ENCODE measurements at regions not wholly inside any gene's neighbourhood (a gene's known extent, or its start where the extent isn't known, plus 50 kb on each side); places are given as distances from the start of the nearest gene placed in this dataset.

GRCh38 chr1:106225403-106225802 lies 831.1 kb upstream of the PRMT6 start:
- TF ChIP-seq CTCF (IDR thresholded peaks at IDR 0.05): no peak
- intact Hi-C loops (cut with DNase I): no loop called here
- no peaks in the 10 kb centered on the region for H3K9me3 ChIP-seq
- H3K4me3 ChIP-seq: no peak overlapping the region
- DNase-seq (no peak), ATAC-seq (no peak)
- H3K27ac ChIP-seq: no peak overlapping the region
- H3K36me3 ChIP-seq: no peaks in the 10 kb centered on the region
- H3K27me3 ChIP-seq: no peaks in the 10 kb centered on the region
- H3K4me1 ChIP-seq: no peaks in the 10 kb centered on the region

- TF ChIP-seq CTCF (IDR thresholded peaks at IDR 0.05): no peak
- H3K4me1 ChIP-seq: no peaks in the 10 kb centered on the region
- H3K27ac ChIP-seq: no peak overlapping the region
- no peak for DNase-seq
- no peak for ATAC-seq
- intact Hi-C loops (cut with DNase I): no loop called here
- H3K36me3 ChIP-seq: no peaks in the 10 kb centered on the region
- no peaks in the 10 kb centered on the region for H3K27me3 ChIP-seq
- no peak overlapping the region for H3K4me3 ChIP-seq
- no peaks in the 10 kb centered on the region for H3K9me3 ChIP-seq
Measured at GRCh38 chr1:106226550-106226949, 829.9 kb upstream of the PRMT6 start.

- ATAC-seq: no peak
- no peaks in the 10 kb centered on the region for H3K4me1 ChIP-seq
- no peaks in the 10 kb centered on the region for H3K36me3 ChIP-seq
- intact Hi-C loops (cut with DNase I): no loop called here
- no peak overlapping the region for H3K27ac ChIP-seq
- H3K4me3 ChIP-seq: no peak overlapping the region
- H3K9me3 ChIP-seq: no peaks in the 10 kb centered on the region
- DNase-seq: no peak
- no peaks in the 10 kb centered on the region for H3K27me3 ChIP-seq
- no peak for TF ChIP-seq CTCF (IDR thresholded peaks at IDR 0.05)
Measured at GRCh38 chr1:106232128-106232527, 824.3 kb upstream of the PRMT6 start.

GRCh38 chr1:106233511-106233910 lies 823.0 kb upstream of the PRMT6 start:
- intact Hi-C loops (cut with DNase I): no loop called here
- no peak for TF ChIP-seq CTCF (IDR thresholded peaks at IDR 0.05)
- Histone ChIP-seq H3K27me3 (no peaks in the 10 kb centered on the region), H3K36me3 (no peaks in the 10 kb centered on the region), H3K27ac (no peak overlapping the region), H3K9me3 (no peaks in the 10 kb centered on the region), H3K4me3 (no peak overlapping the region), H3K4me1 (no peaks in the 10 kb centered on the region)
- DNase-seq (no peak), ATAC-seq (no peak)

GRCh38 chr1:106249365-106249764 lies 807.1 kb upstream of the PRMT6 start:
- no peak for TF ChIP-seq CTCF (IDR thresholded peaks at IDR 0.05)
- Histone ChIP-seq H3K27me3 (no peaks in the 10 kb centered on the region), H3K36me3 (no peaks in the 10 kb centered on the region), H3K4me3 (no peak overlapping the region), H3K27ac (no peak overlapping the region), H3K4me1 (no peaks in the 10 kb centered on the region), H3K9me3 (no peaks in the 10 kb centered on the region)
- DNase-seq (no peak), ATAC-seq (no peak)
- intact Hi-C loops (cut with DNase I): no loop called here

GRCh38 chr1:106249810-106250209 lies 806.7 kb upstream of the PRMT6 start:
- no peak for TF ChIP-seq CTCF (IDR thresholded peaks at IDR 0.05)
- ATAC-seq (no peak), DNase-seq (no peak)
- no peaks in the 10 kb centered on the region for H3K4me1 ChIP-seq
- no peaks in the 10 kb centered on the region for H3K9me3 ChIP-seq
- no peak overlapping the region for H3K27ac ChIP-seq
- H3K36me3 ChIP-seq: no peaks in the 10 kb centered on the region
- no peaks in the 10 kb centered on the region for H3K27me3 ChIP-seq
- no peak overlapping the region for H3K4me3 ChIP-seq
- intact Hi-C loops (cut with DNase I): no loop called here

Measured in upper lobe of right lung (tissue), 1 donor.